ENCODE measurements at regions not wholly inside any gene's neighbourhood (a gene's known extent, or its start where the extent isn't known, plus 50 kb on each side); places are given as distances from the start of the nearest gene placed in this dataset.

- in situ Hi-C loops (cut with MboI) (no loop called here), intact Hi-C loops (cut with micrococcal nuclease; ENCODE audit: unreplicated experiment) (no loop called here)
- ChIA-PET POLR2A (no interaction called here), CTCF (interaction anchor here (1.1 kb wide), 1 partner anchor 13 kb away, joined by 3 read pairs; no protein-coding TSS in a partner anchor), SMC1A (ENCODE audit: uncharacterized antibody, unreplicated experiment) (interaction anchor here (1.5 kb wide), 2 partner anchors 12 to 19 kb away, joined by 3 to 4 read pairs; no protein-coding TSS in a partner anchor), RAD21 (ENCODE audit: unreplicated experiment) (interaction anchor here (1.0 kb wide), 1 partner anchor 25 kb away, joined by 3 read pairs; no protein-coding TSS in a partner anchor)
- no peak for FAIRE-seq
- DNase-seq (ENCODE audit: low read depth, low spot score), result no peak
- Histone ChIP-seq H3K27me3 (replicated peaks in 1 of 2; ENCODE audit: control insufficient read depth in 2 of 2, insufficient read depth in 2 of 2, low read length in 1 of 2) (no peaks in the 10 kb centered on the region), H3K4me2 (ENCODE audit: control insufficient read depth, insufficient read depth) (no peak overlapping the region), H3K9ac (ENCODE audit: control insufficient read depth, insufficient read depth, low read length) (no peak overlapping the region), H3K79me2 (ENCODE audit: control insufficient read depth, insufficient read depth, low read length) (no peaks in the 10 kb centered on the region), H3K4me3 (no peak overlapping the region), H3K4me1 (ENCODE audit: control insufficient read depth, insufficient read depth, low read length) (0 out of 2 replicates have a peak, but pooled peaks cover 3% of the 10 kb centered on the region), H3K27ac (ENCODE audit: control insufficient read depth, insufficient read depth) (no peak overlapping the region), H3K9me3 (replicated peaks; ENCODE audit: control insufficient read depth, insufficient read depth, low read length) (no peaks in the 10 kb centered on the region), H2AFZ (ENCODE audit: control insufficient read depth, low read depth, low read length) (no peak overlapping the region), H4K20me1 (ENCODE audit: control insufficient read depth, insufficient read depth) (no peaks in the 10 kb centered on the region), H3K36me3 (ENCODE audit: control insufficient read depth in 2 of 2, insufficient read depth in 2 of 2, low read length in 1 of 2) (no peaks in the 10 kb centered on the region)
- no peak for TF ChIP-seq POLR2A (IDR thresholded peaks at IDR 0.05; ENCODE audit: low read depth, low read length)
- TF ChIP-seq BRCA1 (IDR thresholded peaks at IDR 0.05; ENCODE audit: low read depth, low read length), result no peak
- TF ChIP-seq IRF4 (IDR thresholded peaks at IDR 0.05; ENCODE audit: low read depth, low read length), result no peak
- no TSS peak for BruUV-seq (replicated peaks)
- ATAC-seq, result no peak
- 23% methylated on average over 1 of the region's 1 CpG for WGBS (ENCODE audit: insufficient coverage, insufficient replicate concordance, low lambda C conversion rate, missing lambda C conversion rate)
These were observed 214.7 kb upstream of the ZBTB20 start for GRCh38 chr3:115361806-115362205.

DNA sequence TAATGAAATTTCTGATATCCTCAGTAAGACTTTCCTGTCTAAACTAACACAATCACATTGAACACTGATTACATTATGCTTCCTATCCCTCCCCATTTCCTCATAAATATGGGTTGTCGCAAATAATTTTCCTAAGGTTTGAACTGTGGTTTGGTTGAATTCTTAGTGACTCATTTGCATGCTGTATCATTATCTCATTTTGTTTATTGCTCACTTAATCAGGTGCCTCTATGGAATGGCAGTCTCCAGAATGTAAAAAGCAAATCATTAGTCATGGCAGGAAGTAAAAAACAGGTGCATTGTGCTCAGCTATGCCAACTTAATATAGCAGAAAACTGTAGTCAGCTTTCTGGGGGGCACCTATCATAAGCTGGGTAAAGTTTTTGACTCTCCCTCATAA is 216.0 kb upstream of the ZBTB20 start:
- no peak for FAIRE-seq
- TF ChIP-seq SUPT20H (IDR thresholded peaks at IDR 0.05; ENCODE audit: borderline replicate concordance, control insufficient read depth, low read depth, low read length), result no peak
- no peak for TF ChIP-seq ZNF207 (IDR thresholded peaks at IDR 0.05; ENCODE audit: borderline replicate concordance)
- TF ChIP-seq TCF3 (IDR thresholded peaks at IDR 0.05; ENCODE audit: borderline replicate concordance, insufficient read depth, low read depth, low read length), result no peak
- no peak for TF ChIP-seq NRF1 (conservative IDR thresholded peaks at IDR 0.05; ENCODE audit: low read depth, low read length)
- TF ChIP-seq MTA2 (IDR thresholded peaks at IDR 0.05; ENCODE audit: low read depth), result no peak
- no peak for TF ChIP-seq SIN3A (IDR thresholded peaks at IDR 0.05; ENCODE audit: low read depth, low read length)
- no peak for TF ChIP-seq POLR2AphosphoS5 (IDR thresholded peaks at IDR 0.05; ENCODE audit: low read length)
- TF ChIP-seq RFX5 (IDR thresholded peaks at IDR 0.05; ENCODE audit: low read depth, low read length), result no peak
- TF ChIP-seq ETV6 (conservative IDR thresholded peaks at IDR 0.05 in 1 of 2, IDR thresholded peaks at IDR 0.05 in 1 of 2; ENCODE audit: borderline replicate concordance in 1 of 2, low read depth in 1 of 2), result no peak
- TF ChIP-seq ZBED1 (IDR thresholded peaks at IDR 0.05; ENCODE audit: borderline replicate concordance), result no peak
- TF ChIP-seq STAT3 (IDR thresholded peaks at IDR 0.05; ENCODE audit: low read depth, low read length), result no peak
- no peak for TF ChIP-seq E4F1 (IDR thresholded peaks at IDR 0.05; ENCODE audit: borderline replicate concordance, partially characterized antibody)

More for the DNA sequence above, 216.0 kb upstream of the ZBTB20 start:
- DNase-seq (ENCODE audit: low read depth, low spot score) (no peak), ATAC-seq (no peak)
- no peaks in the 10 kb centered on the region for H3K27me3 ChIP-seq (replicated peaks in 1 of 2; ENCODE audit: control insufficient read depth in 2 of 2, insufficient read depth in 2 of 2, low read length in 1 of 2)
- POLR2A ChIA-PET, result no interaction called here
- no peaks in the 10 kb centered on the region for H4K20me1 ChIP-seq (ENCODE audit: control insufficient read depth, insufficient read depth)
- SMC1A ChIA-PET (ENCODE audit: uncharacterized antibody, unreplicated experiment), result interaction anchor here (1.5 kb wide), 2 partner anchors 14 to 18 kb away, joined by 3 to 4 read pairs; no protein-coding TSS in a partner anchor
- no peak overlapping the region for H3K27ac ChIP-seq (ENCODE audit: control insufficient read depth, insufficient read depth)
- H2AFZ ChIP-seq (ENCODE audit: control insufficient read depth, low read depth, low read length), result no peak overlapping the region
- no peaks in the 10 kb centered on the region for H3K36me3 ChIP-seq (ENCODE audit: control insufficient read depth in 2 of 2, insufficient read depth in 2 of 2, low read length in 1 of 2)
- no peak overlapping the region for H3K4me3 ChIP-seq
- H3K79me2 ChIP-seq (ENCODE audit: control insufficient read depth, insufficient read depth, low read length), result no peaks in the 10 kb centered on the region
- 0 out of 2 replicates have a peak, but pooled peaks cover 3% of the 10 kb centered on the region for H3K4me1 ChIP-seq (ENCODE audit: control insufficient read depth, insufficient read depth, low read length)
- CTCF ChIA-PET, result no interaction called here
- intact Hi-C loops (cut with micrococcal nuclease; ENCODE audit: unreplicated experiment), result no loop called here
- no peak overlapping the region for H3K9ac ChIP-seq (ENCODE audit: control insufficient read depth, insufficient read depth, low read length)
- WGBS (ENCODE audit: insufficient coverage, insufficient replicate concordance, low lambda C conversion rate, missing lambda C conversion rate), result 90% methylated on average over 1 of the region's 1 CpG
- RAD21 ChIA-PET (ENCODE audit: unreplicated experiment), result no interaction called here
- BruUV-seq (replicated peaks), result no TSS peak
- H3K9me3 ChIP-seq (replicated peaks; ENCODE audit: control insufficient read depth, insufficient read depth, low read length), result no peaks in the 10 kb centered on the region
- in situ Hi-C loops (cut with MboI), result no loop called here
- H3K4me2 ChIP-seq (ENCODE audit: control insufficient read depth, insufficient read depth), result no peak overlapping the region
